ENCODE measurements at regions not wholly inside any gene's neighbourhood (a gene's known extent, or its start where the extent isn't known, plus 50 kb on each side); places are given as distances from the start of the nearest gene placed in this dataset.

- no peak for DNase-seq (ENCODE audit: extremely low spot score)
- TF ChIP-seq HDGF (IDR thresholded peaks at IDR 0.05; ENCODE audit: borderline replicate concordance) (no peak), ELF4 (IDR thresholded peaks at IDR 0.05) (no peak), CTBP1 (IDR thresholded peaks at IDR 0.05; ENCODE audit: borderline replicate concordance) (no peak), TARDBP (IDR thresholded peaks at IDR 0.05) (no peak), FOXA1 (IDR thresholded peaks at IDR 0.05) (no peak), SP1 (IDR thresholded peaks at IDR 0.05) (no peak), ZNF384 (IDR thresholded peaks at IDR 0.05) (no peak), FOXK2 (IDR thresholded peaks at IDR 0.05) (no peak), SUZ12 (IDR thresholded peaks at IDR 0.05) (no peak), LEF1 (IDR thresholded peaks at IDR 0.05; ENCODE audit: borderline replicate concordance) (no peak), FOXM1 (IDR thresholded peaks at IDR 0.05; ENCODE audit: borderline replicate concordance) (no peak), BHLHE40 (IDR thresholded peaks at IDR 0.05; ENCODE audit: borderline replicate concordance) (no peak), ARNT (IDR thresholded peaks at IDR 0.05) (no peak), L3MBTL2 (conservative IDR thresholded peaks at IDR 0.05) (no peak)
- ChIA-PET POLR2A (no interaction called here), CTCF (no interaction called here)
Observed at GRCh38 chr5:160929360-160929759, 77.3 kb upstream of the ATP10B start.

GRCh38 chr5:160926428-160926827 lies 74.4 kb upstream of the ATP10B start:
- TF ChIP-seq ELF4 (IDR thresholded peaks at IDR 0.05) (no peak), HDGF (IDR thresholded peaks at IDR 0.05; ENCODE audit: borderline replicate concordance) (no peak), NFRKB (IDR thresholded peaks at IDR 0.05) (no peak), BHLHE40 (IDR thresholded peaks at IDR 0.05; ENCODE audit: borderline replicate concordance) (no peak), SP1 (IDR thresholded peaks at IDR 0.05) (no peak)
- CTCF ChIA-PET = no interaction called here

GRCh38 chr5:160925281-160925680 lies 73.3 kb upstream of the ATP10B start:
- DNase-seq (ENCODE audit: extremely low spot score) = no peak
- ChIA-PET POLR2A (no interaction called here), CTCF (no interaction called here)
- TF ChIP-seq ELF4 (IDR thresholded peaks at IDR 0.05) (no peak), NFRKB (IDR thresholded peaks at IDR 0.05) (no peak), FOXA1 (IDR thresholded peaks at IDR 0.05) (no peak), CTBP1 (IDR thresholded peaks at IDR 0.05; ENCODE audit: borderline replicate concordance) (no peak), SP1 (IDR thresholded peaks at IDR 0.05) (no peak), ARNT (IDR thresholded peaks at IDR 0.05) (no peak), FOXM1 (IDR thresholded peaks at IDR 0.05; ENCODE audit: borderline replicate concordance) (no peak), LEF1 (IDR thresholded peaks at IDR 0.05; ENCODE audit: borderline replicate concordance) (no peak), FOXK2 (IDR thresholded peaks at IDR 0.05) (no peak), SUZ12 (IDR thresholded peaks at IDR 0.05) (no peak), PKNOX1 (IDR thresholded peaks at IDR 0.05) (no peak), L3MBTL2 (conservative IDR thresholded peaks at IDR 0.05) (no peak), TARDBP (IDR thresholded peaks at IDR 0.05) (no peak), ZNF384 (IDR thresholded peaks at IDR 0.05) (no peak), HDGF (IDR thresholded peaks at IDR 0.05; ENCODE audit: borderline replicate concordance) (no peak), BHLHE40 (IDR thresholded peaks at IDR 0.05; ENCODE audit: borderline replicate concordance) (no peak)

More at GRCh38 chr5:160926428-160926827, 74.4 kb upstream of the ATP10B start:
- POLR2A ChIA-PET = no interaction called here
- no peak for DNase-seq (ENCODE audit: extremely low spot score)

- ChIA-PET POLR2A (no interaction called here), CTCF (no interaction called here)
- no peak for TF ChIP-seq BHLHE40 (IDR thresholded peaks at IDR 0.05; ENCODE audit: borderline replicate concordance)
- TF ChIP-seq FOXA1 (IDR thresholded peaks at IDR 0.05) = no peak
- no peak for TF ChIP-seq CTBP1 (IDR thresholded peaks at IDR 0.05; ENCODE audit: borderline replicate concordance)
- no peak for TF ChIP-seq LEF1 (IDR thresholded peaks at IDR 0.05; ENCODE audit: borderline replicate concordance)
- TF ChIP-seq ELF4 (IDR thresholded peaks at IDR 0.05) = no peak
- TF ChIP-seq SUZ12 (IDR thresholded peaks at IDR 0.05) = no peak
- TF ChIP-seq FOXK2 (IDR thresholded peaks at IDR 0.05) = no peak
- TF ChIP-seq TARDBP (IDR thresholded peaks at IDR 0.05) = no peak
- no peak for TF ChIP-seq PKNOX1 (IDR thresholded peaks at IDR 0.05)
- no peak for DNase-seq (ENCODE audit: extremely low spot score)
Observed at GRCh38 chr5:160923936-160924710, 72.1 kb upstream of the ATP10B start.

- ChIA-PET CTCF (no interaction called here), POLR2A (no interaction called here)
- TF ChIP-seq FOXA1 (IDR thresholded peaks at IDR 0.05) (no peak), LEF1 (IDR thresholded peaks at IDR 0.05; ENCODE audit: borderline replicate concordance) (no peak), SP1 (IDR thresholded peaks at IDR 0.05) (no peak)
- DNase-seq (ENCODE audit: extremely low spot score) = no peak
Observed at GRCh38 chr5:160923411-160923810, 71.4 kb upstream of the ATP10B start.

- TF ChIP-seq PKNOX1 (IDR thresholded peaks at IDR 0.05) (no peak), L3MBTL2 (conservative IDR thresholded peaks at IDR 0.05) (no peak), SUZ12 (IDR thresholded peaks at IDR 0.05) (no peak), FOXM1 (IDR thresholded peaks at IDR 0.05; ENCODE audit: borderline replicate concordance) (no peak), LEF1 (IDR thresholded peaks at IDR 0.05; ENCODE audit: borderline replicate concordance) (no peak), ARNT (IDR thresholded peaks at IDR 0.05) (no peak), ELF4 (IDR thresholded peaks at IDR 0.05) (no peak), BHLHE40 (IDR thresholded peaks at IDR 0.05; ENCODE audit: borderline replicate concordance) (no peak), SP1 (IDR thresholded peaks at IDR 0.05) (no peak), HDGF (IDR thresholded peaks at IDR 0.05; ENCODE audit: borderline replicate concordance) (no peak), ZNF384 (IDR thresholded peaks at IDR 0.05) (no peak), TARDBP (IDR thresholded peaks at IDR 0.05) (no peak)
- no peak for DNase-seq (ENCODE audit: extremely low spot score)
- POLR2A ChIA-PET = no interaction called here
- CTCF ChIA-PET = no interaction called here
Observed at GRCh38 chr5:160922311-160922710, 70.3 kb upstream of the ATP10B start.

All from HEK293T (cell line).